NCI-H2171 treated with DMSO at 0.1 percent for 48 hours (cell line): ENCODE measurements at regions not wholly inside any gene's neighbourhood (a gene's known extent, or its start where the extent isn't known, plus 50 kb on each side); places are given as distances from the start of the nearest gene placed in this dataset.
A peak's percentile ranks its signal among the peaks of the same experiment; 100 is the strongest.
"Not testable (repeated sequence)": the region's sequence is repeated elsewhere in the genome, so short reads cannot be mapped to it uniquely, and the experiment has no call there.

Experiments used
- DNase-seq: peaks from one replicate; lab custom pipeline; 2025; lab: John Stamatoyannopoulos, UW

GRCh38 chr2:123606631-123607030 is 418.5 kb upstream of the CNTNAP5 start:
- DNase-seq = no peak

- no peak for DNase-seq
Observed at GRCh38 chr2:123609077-123609476, 416.0 kb upstream of the CNTNAP5 start.

- peak; percentile 20 for DNase-seq
Observed at GRCh38 chr2:123614596-123614995, 410.5 kb upstream of the CNTNAP5 start.

- not testable (repeated sequence) for DNase-seq
Observed at GRCh38 chr2:123618642-123619041, 406.4 kb upstream of the CNTNAP5 start.

- no peak for DNase-seq
Observed at GRCh38 chr2:123624816-123625215, 400.3 kb upstream of the CNTNAP5 start.

GRCh38 chr2:123636232-123636631 is 388.9 kb upstream of the CNTNAP5 start:
- no peak for DNase-seq

GRCh38 chr2:123640685-123641335 is 384.3 kb upstream of the CNTNAP5 start:
- DNase-seq = no peak

- DNase-seq = no peak
Observed at GRCh38 chr2:123644053-123644452, 381.0 kb upstream of the CNTNAP5 start.

GRCh38 chr2:123648016-123648415 is 377.1 kb upstream of the CNTNAP5 start:
- no peak for DNase-seq

- DNase-seq = no peak
Observed at GRCh38 chr2:123648956-123649355, 376.1 kb upstream of the CNTNAP5 start.

- DNase-seq = no peak
Observed at GRCh38 chr2:123651151-123651550, 373.9 kb upstream of the CNTNAP5 start.

- no peak for DNase-seq
Observed at GRCh38 chr2:123652320-123652719, 372.8 kb upstream of the CNTNAP5 start.

GRCh38 chr2:123656590-123656989 is 368.5 kb upstream of the CNTNAP5 start:
- DNase-seq = no peak

- no peak for DNase-seq
Observed at GRCh38 chr2:123659120-123659519, 366.0 kb upstream of the CNTNAP5 start.

GRCh38 chr2:123670286-123670685 is 354.8 kb upstream of the CNTNAP5 start:
- DNase-seq = no peak

GRCh38 chr2:123683797-123684196 is 341.3 kb upstream of the CNTNAP5 start:
- not testable (repeated sequence) for DNase-seq

- DNase-seq = no peak
Observed at GRCh38 chr2:123687064-123687463, 338.0 kb upstream of the CNTNAP5 start.

- DNase-seq = peak; percentile 18
Observed at GRCh38 chr2:123688231-123688940, 336.7 kb upstream of the CNTNAP5 start.

GRCh38 chr2:123692121-123692520 is 333.0 kb upstream of the CNTNAP5 start:
- no peak for DNase-seq

GRCh38 chr2:123693836-123694235 is 331.3 kb upstream of the CNTNAP5 start:
- DNase-seq = no peak

- no peak for DNase-seq
Observed at GRCh38 chr2:123695426-123695825, 329.7 kb upstream of the CNTNAP5 start.

- DNase-seq = no peak
Observed at GRCh38 chr2:123696021-123696420, 329.1 kb upstream of the CNTNAP5 start.

- no peak for DNase-seq
Observed at GRCh38 chr2:123696799-123697410, 328.2 kb upstream of the CNTNAP5 start.
